Cardiac muscle cell (in vitro differentiated cells and primary cell): ENCODE measurements at regions not wholly inside any gene's neighbourhood (a gene's known extent, or its start where the extent isn't known, plus 50 kb on each side); places are given as distances from the start of the nearest gene placed in this dataset.

Experiments
- DNase-seq, 2 donors: peaks; one replicate each; pipeline versions ENCODE4 v3.0.0 to v3.0.0-alpha.2; 2010 to 2017; ENCODE audit warnings: low read depth in 1 of 2, low spot score in 1 of 2
- H3K27ac ChIP-seq: fragments of 200-600 bp; sonication (generic); 2 replicates; pipeline ENCODE4 v1.5.1; 2016
- H3K27me3 ChIP-seq: fragments of 200-600 bp; sonication (generic); 2 replicates; pipeline ENCODE4 v1.6.0; 2016; ENCODE audit warnings: control low read depth
- H3K36me3 ChIP-seq: fragments of 200-600 bp; sonication (generic); 2 replicates; pipeline ENCODE4 v1.5.1; 2016; ENCODE audit warnings: control low read depth
- H3K4me1 ChIP-seq: fragments of 200-600 bp; sonication (generic); 2 replicates; pipeline ENCODE4 v1.8.1; 2017; ENCODE audit warnings: low read depth, mild to moderate bottlenecking, mixed run types
- H3K4me3 ChIP-seq: fragments of 200-600 bp; sonication (generic); 2 replicates; pipeline ENCODE4 v1.5.1; 2016; ENCODE audit warnings: mild to moderate bottlenecking
- H3K9me3 ChIP-seq: fragments of 200-600 bp; sonication (generic); 2 replicates; pipeline ENCODE4 v1.5.1; 2017; ENCODE audit warnings: low read depth, mild to moderate bottlenecking, control low read depth
- CTCF ChIP-seq: IDR thresholded peaks from 2 replicates; pipeline ENCODE4 v1.5.1; 2012; ENCODE audit warnings: low read depth, mild to moderate bottlenecking, low read length

- Histone ChIP-seq H3K9me3 (no peaks in the 10 kb centered on the region), H3K27ac (no peak overlapping the region), H3K4me1 (no peaks in the 10 kb centered on the region), H3K27me3 (no peaks in the 10 kb centered on the region), H3K36me3 (no peaks in the 10 kb centered on the region), H3K4me3 (no peak overlapping the region)
- DNase-seq, result peak in 1 of 2 donors; percentile 29
- no peak for TF ChIP-seq CTCF
These were observed 699.9 kb downstream of the MTRR start for GRCh38 chr5:8568858-8569257.

- no peaks in the 10 kb centered on the region for H3K9me3 ChIP-seq
- H3K27ac ChIP-seq, result no peak overlapping the region
- no peaks in the 10 kb centered on the region for H3K4me1 ChIP-seq
- H3K4me3 ChIP-seq, result no peak overlapping the region
- H3K36me3 ChIP-seq, result no peaks in the 10 kb centered on the region
- no peak for DNase-seq
- TF ChIP-seq CTCF, result no peak
- no peaks in the 10 kb centered on the region for H3K27me3 ChIP-seq
These were observed 701.6 kb downstream of the MTRR start for GRCh38 chr5:8570528-8570927.

GRCh38 chr5:8576178-8576577, 707.2 kb downstream of the MTRR start:
- Histone ChIP-seq H3K27me3 (peaks cover 3% of the 10 kb centered on the region), H3K9me3 (no peaks in the 10 kb centered on the region), H3K4me1 (no peaks in the 10 kb centered on the region), H3K4me3 (no peak overlapping the region), H3K27ac (no peak overlapping the region), H3K36me3 (no peaks in the 10 kb centered on the region)
- TF ChIP-seq CTCF, result no peak
- DNase-seq, result peak in 1 of 2 donors; percentile 7

- no peak overlapping the region for H3K4me3 ChIP-seq
- H3K9me3 ChIP-seq, result no peaks in the 10 kb centered on the region
- H3K36me3 ChIP-seq, result no peaks in the 10 kb centered on the region
- H3K4me1 ChIP-seq, result no peaks in the 10 kb centered on the region
- TF ChIP-seq CTCF, result no peak
- H3K27ac ChIP-seq, result no peak overlapping the region
- DNase-seq, result peak in 1 of 2 donors; percentile 5
- peaks cover 15% of the 10 kb centered on the region for H3K27me3 ChIP-seq
These were observed 708.8 kb downstream of the MTRR start for GRCh38 chr5:8577792-8578191.

DNA sequence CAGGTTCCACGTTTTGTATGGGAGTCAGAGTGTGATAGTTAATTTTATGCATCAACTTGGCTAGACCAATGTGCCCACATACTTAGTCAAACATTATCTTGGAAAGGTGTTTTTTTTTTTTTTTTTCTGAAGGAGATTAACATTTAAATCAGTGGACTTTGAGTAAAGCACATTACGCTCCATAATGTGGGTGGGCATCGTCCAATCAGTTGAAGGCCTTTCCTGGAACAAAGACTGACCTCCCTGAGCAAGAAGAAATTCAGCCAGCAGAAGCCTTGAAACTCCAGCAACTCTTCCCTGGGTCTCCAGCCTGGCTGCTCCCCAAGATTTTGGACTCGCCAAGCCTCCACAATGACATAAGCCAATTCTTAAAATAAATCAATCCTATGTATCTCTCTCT, 711.4 kb downstream of the MTRR start:
- DNase-seq, result no peak
- no peak overlapping the region for H3K4me3 ChIP-seq
- no peak overlapping the region for H3K27ac ChIP-seq
- H3K36me3 ChIP-seq, result no peaks in the 10 kb centered on the region
- no peaks in the 10 kb centered on the region for H3K4me1 ChIP-seq
- peaks cover 20% of the 10 kb centered on the region for H3K27me3 ChIP-seq
- no peaks in the 10 kb centered on the region for H3K9me3 ChIP-seq
- no peak for TF ChIP-seq CTCF

- TF ChIP-seq CTCF, result no peak
These were observed 712.1 kb downstream of the MTRR start for GRCh38 chr5:8581047-8581446.

More at GRCh38 chr5:8581047-8581446, 712.1 kb downstream of the MTRR start:
- no peak for DNase-seq
- Histone ChIP-seq H3K27me3 (peaks cover 20% of the 10 kb centered on the region), H3K27ac (no peak overlapping the region), H3K4me1 (no peaks in the 10 kb centered on the region), H3K9me3 (no peaks in the 10 kb centered on the region), H3K36me3 (no peaks in the 10 kb centered on the region), H3K4me3 (no peak overlapping the region)
